ENCODE measurements at regions not wholly inside any gene's neighbourhood (a gene's known extent, or its start where the extent isn't known, plus 50 kb on each side); places are given as distances from the start of the nearest gene placed in this dataset.

DNA sequence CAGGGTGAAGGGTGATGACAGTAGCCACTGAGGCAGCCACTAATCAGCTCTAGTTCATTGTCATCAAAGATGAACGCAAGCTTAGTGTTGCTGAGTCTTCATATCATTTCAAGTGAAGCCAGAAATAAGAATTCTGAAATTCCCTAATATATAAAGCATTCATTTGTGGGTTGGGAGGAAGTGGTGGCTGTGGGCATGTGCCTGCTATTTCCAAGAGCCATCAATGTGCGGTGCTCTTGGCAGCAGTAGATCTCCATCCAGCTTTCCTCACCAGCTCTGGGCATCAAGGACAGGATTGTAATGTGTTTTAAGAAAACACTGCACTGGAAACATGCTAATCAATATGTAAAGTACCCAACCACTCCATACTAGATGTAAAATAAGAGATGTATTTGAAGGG, 202.5 kb upstream of the AHR start:
- TF ChIP-seq, protein P1, sequence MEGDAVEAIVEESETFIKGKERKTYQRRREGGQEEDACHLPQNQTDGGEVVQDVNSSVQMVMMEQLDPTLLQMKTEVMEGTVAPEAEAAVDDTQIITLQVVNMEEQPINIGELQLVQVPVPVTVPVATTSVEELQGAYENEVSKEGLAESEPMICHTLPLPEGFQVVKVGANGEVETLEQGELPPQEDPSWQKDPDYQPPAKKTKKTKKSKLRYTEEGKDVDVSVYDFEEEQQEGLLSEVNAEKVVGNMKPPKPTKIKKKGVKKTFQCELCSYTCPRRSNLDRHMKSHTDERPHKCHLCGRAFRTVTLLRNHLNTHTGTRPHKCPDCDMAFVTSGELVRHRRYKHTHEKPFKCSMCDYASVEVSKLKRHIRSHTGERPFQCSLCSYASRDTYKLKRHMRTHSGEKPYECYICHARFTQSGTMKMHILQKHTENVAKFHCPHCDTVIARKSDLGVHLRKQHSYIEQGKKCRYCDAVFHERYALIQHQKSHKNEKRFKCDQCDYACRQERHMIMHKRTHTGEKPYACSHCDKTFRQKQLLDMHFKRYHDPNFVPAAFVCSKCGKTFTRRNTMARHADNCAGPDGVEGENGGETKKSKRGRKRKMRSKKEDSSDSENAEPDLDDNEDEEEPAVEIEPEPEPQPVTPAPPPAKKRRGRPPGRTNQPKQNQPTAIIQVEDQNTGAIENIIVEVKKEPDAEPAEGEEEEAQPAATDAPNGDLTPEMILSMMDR (conservative IDR thresholded peaks at IDR 0.05 in 1 of 2, IDR thresholded peaks at IDR 0.05 in 1 of 2; ENCODE audit: low read depth in 1 of 2, low read length in 2 of 2): no peak
- TF ChIP-seq EZH2 (IDR thresholded peaks at IDR 0.05; ENCODE audit: low read length, missing control alignments): no peak

Data from fibroblast of lung (primary cell).